Stimulated activated CD4-positive, alpha-beta T cell treated with anti-CD3 and anti-CD28 coated beads, TNF-alpha, amount 100 ng/mL, for 48 hours (primary cell): ENCODE measurements at regions not wholly inside any gene's neighbourhood (a gene's known extent, or its start where the extent isn't known, plus 50 kb on each side); places are given as distances from the start of the nearest gene placed in this dataset.

Experiments
- DNase-seq, 3 donors: peaks; one replicate each; pipeline ENCODE4 v3.0.0-alpha.2; 2020; ENCODE audit warnings: low read depth in 3 of 3

- no peak for DNase-seq
Observed at GRCh38 chr2:117714110-117714509, 100.4 kb upstream of the DDX18 start.

GRCh38 chr2:117714745-117715417 lies 99.6 kb upstream of the DDX18 start:
- no peak for DNase-seq

- no peak for DNase-seq
Observed at GRCh38 chr2:117716505-117716904, 98.0 kb upstream of the DDX18 start.

- DNase-seq: no peak
Observed at GRCh38 chr2:117717072-117717471, 97.4 kb upstream of the DDX18 start.

- no peak for DNase-seq
Observed at GRCh38 chr2:117718048-117718447, 96.4 kb upstream of the DDX18 start.

- DNase-seq: no peak
Observed at GRCh38 chr2:117720765-117721164, 93.7 kb upstream of the DDX18 start.

- DNase-seq: no peak
Observed at GRCh38 chr2:117723483-117723882, 91.0 kb upstream of the DDX18 start.

- no peak for DNase-seq
Observed at GRCh38 chr2:117723888-117724434, 90.5 kb upstream of the DDX18 start.

- no peak for DNase-seq
Observed at GRCh38 chr2:117726747-117727146, 87.7 kb upstream of the DDX18 start.

- DNase-seq: no peak
Observed at GRCh38 chr2:117737846-117738245, 76.6 kb upstream of the DDX18 start.

GRCh38 chr2:117738991-117739839 lies 75.3 kb upstream of the DDX18 start:
- no peak for DNase-seq

- DNase-seq: no peak
Observed at GRCh38 chr2:117745537-117745936, 69.0 kb upstream of the DDX18 start.

- DNase-seq: no peak
Observed at GRCh38 chr2:117755768-117756167, 58.7 kb upstream of the DDX18 start.

GRCh38 chr2:117760916-117761315 lies 53.6 kb upstream of the DDX18 start:
- DNase-seq: no peak

- no peak for DNase-seq
Observed at GRCh38 chr2:117762454-117762853, 52.0 kb upstream of the DDX18 start.

GRCh38 chr2:117763804-117764203 lies 50.7 kb upstream of the DDX18 start:
- DNase-seq: no peak
